Urinary bladder (tissue), 4 donors: ENCODE measurements at regions not wholly inside any gene's neighbourhood (a gene's known extent, or its start where the extent isn't known, plus 50 kb on each side); places are given as distances from the start of the nearest gene placed in this dataset. TPM values are rescaled to one million over a fixed set of nuclear protein-coding genes. Genes with fewer than 3 reads are reported as not detected.

Experiments used
- DNase-seq: peaks from one replicate; pipeline ENCODE4 v3.0.0-alpha.2; 2015; ENCODE audit errors: extremely low spot score
- H3K27ac ChIP-seq: one replicate; pipeline ENCODE4 v1.5.1; 2013; ENCODE audit warnings: low read depth, mild to moderate bottlenecking, moderate library complexity
- H3K36me3 ChIP-seq: one replicate; pipeline ENCODE4 v1.6.1; 2013; ENCODE audit warnings: mild to moderate bottlenecking, moderate library complexity; ENCODE audit not compliant: insufficient read depth
- H3K4me1 ChIP-seq: one replicate; pipeline ENCODE4 v1.6.1; 2013; ENCODE audit warnings: mild to moderate bottlenecking, moderate library complexity; ENCODE audit not compliant: insufficient read depth
- H3K4me3 ChIP-seq: one replicate; pipeline ENCODE4 v1.5.1; 2013; ENCODE audit warnings: low read depth, low read length
- WGBS: extraction: QIAGEN DNeasy Blood & Tissue Kit; methylation state at CpG from one replicate; pipeline ENCODE4 v1.1.7; 2013; 5-methylcytosine and 5-hydroxymethylcytosine counted together
- small RNA-seq: library from RNA; depleted of rRNA; stranded (forward); fragments of <200 nt; gene quantifications from one replicate; pipeline ENCODE3, GENCODE V24; 2014
- donor health status: healthy with polysubstance abuse.
- donor health status: healthy.

DNA sequence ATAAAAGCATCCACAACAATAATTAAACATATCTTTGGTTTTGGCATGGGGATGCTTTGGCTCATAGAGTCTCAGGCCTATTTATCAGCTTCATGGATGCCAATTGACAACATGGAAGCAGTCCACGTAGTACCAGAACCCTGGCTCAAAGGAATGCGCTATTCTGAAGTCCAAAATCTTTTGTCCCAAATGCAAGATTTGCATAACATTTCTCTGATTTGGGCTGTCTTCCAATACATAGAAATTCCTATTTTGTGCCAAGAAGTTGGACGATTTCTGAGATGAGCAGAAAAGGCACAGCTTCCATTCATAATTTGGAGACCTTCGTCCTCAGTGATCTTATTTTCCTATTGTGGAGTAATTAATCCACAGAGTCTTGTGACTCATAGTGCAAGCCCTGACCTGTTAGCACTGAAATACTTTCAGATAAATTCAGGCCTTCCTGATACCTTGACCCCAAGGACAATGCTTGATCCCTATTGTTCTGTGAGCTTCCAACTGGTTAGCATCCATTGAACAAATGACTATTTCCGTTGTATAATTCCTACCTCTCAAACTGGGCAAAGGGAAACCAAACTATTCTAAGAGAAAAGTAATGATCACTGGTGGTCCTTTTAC, 78.4 kb upstream of the CDH11 start:
- H3K4me1 ChIP-seq: no peaks in the 10 kb centered on the region
- no peak overlapping the region for H3K27ac ChIP-seq
- WGBS: 82% methylated on average over 5 of the region's 5 CpGs
- DNase-seq: no peak
- H3K36me3 ChIP-seq: no peaks in the 10 kb centered on the region
- H3K4me3 ChIP-seq: no peak overlapping the region

DNA sequence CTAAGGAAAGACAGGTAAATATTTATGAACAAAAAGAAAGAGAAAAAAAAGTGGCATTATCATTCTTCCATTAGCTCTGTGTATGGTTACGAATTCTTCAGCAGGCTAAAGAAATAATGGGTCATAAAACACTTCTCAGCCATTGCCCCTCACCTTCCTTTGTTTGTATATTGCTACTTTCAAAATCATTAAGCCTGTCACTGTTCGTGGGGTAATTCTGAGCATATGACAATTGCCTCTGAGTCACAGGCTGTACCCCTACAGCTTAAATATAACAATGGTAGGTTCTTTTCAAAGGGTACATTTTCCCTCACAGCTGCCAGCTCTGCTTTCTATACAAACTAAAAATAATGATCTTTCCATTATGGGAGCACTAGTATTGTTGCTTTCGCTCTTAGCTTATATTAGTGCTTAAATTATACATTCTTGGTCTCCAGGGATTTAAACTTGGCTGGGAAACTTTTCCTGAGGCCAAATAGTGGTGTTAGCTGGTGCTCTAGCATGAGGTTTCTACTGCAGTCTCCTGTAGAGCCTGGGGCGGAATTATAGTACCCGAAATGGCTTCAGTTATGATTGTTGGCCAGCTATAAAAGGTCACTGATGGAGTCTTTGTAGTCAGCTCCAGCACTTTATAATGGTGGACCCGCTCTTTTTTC, 74.7 kb upstream of the CDH11 start:
- Histone ChIP-seq H3K4me3 (no peak overlapping the region), H3K36me3 (no peaks in the 10 kb centered on the region), H3K27ac (no peak overlapping the region), H3K4me1 (no peaks in the 10 kb centered on the region)
- WGBS: 53% methylated on average over 6 of the region's 6 CpGs
- no peak for DNase-seq

DNA sequence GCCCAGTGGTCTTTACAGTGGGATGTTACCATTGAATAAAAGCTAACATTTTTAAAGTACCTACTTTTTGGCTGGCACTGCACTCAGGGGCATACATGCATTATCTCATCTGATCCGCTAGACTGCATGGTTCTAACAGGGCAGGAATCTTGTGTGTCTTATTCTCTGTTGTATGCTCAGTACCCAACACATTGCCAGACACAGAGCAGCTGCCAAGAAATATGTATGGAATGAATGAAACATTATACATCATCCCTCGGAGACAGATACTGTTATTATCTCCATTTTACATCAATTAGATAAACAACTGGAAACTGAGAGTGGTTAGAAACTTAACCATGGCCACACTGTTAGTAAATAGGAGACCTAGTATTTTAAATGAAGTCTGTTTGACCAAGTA, 74.1 kb upstream of the CDH11 start:
- H3K4me3 ChIP-seq: no peak overlapping the region
- H3K27ac ChIP-seq: no peak overlapping the region
- H3K4me1 ChIP-seq: no peaks in the 10 kb centered on the region
- 48% methylated on average over 2 of the region's 2 CpGs for WGBS
- no peaks in the 10 kb centered on the region for H3K36me3 ChIP-seq
- no peak for DNase-seq

DNA sequence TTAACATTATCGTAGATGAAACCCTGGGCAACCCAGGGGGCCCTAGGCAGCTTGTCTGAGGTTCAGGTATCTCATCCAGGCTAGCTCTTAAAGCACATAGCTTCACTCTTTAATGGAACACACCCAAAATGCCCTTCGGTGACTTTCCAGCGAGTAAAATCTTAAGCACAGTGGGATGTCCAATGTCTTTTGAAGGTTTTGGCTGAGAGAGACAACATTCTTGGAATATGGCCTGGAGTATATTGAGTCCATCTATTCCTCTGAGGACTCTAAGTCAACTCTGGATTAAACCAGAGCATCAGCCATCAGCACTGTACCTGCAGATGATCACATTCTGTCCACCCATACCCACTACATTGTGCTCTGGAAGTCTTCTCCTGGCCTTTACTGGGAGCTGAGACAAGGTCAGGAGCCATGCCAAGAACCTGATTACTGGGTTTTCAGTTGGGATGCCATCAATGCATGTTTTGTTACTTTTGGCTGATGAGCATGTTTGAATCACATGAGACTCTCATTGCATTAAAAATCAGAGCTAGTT, 63.4 kb upstream of the CDH11 start:
- WGBS: 44% methylated on average over 3 of the region's 3 CpGs
- Histone ChIP-seq H3K36me3 (no peaks in the 10 kb centered on the region), H3K27ac (no peak overlapping the region), H3K4me3 (no peak overlapping the region), H3K4me1 (no peaks in the 10 kb centered on the region)
- no peak for DNase-seq

DNA sequence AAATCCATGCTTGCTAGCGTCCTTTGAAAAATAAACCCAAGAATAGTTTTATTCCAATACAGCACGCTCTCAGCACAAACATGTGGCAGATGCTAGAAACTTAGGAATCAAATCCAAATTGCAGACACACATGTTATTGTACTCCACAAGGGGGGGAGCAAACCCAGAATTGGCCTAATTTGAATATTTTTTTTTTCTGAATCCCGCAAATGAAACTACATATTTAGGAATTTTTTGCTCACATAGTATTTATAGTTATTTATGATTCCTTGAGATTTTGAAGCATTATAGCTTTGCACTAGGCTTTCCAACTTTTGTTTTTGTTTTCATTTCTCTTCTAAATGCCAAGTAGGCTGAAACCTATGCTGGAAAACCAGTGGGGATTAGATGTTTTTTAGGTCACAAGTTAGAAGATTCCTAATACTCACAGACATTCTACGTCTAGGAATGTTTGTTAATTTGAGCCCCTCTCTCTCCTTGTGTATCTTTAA, 59.3 kb upstream of the CDH11 start:
- no peaks in the 10 kb centered on the region for H3K4me1 ChIP-seq
- no peak overlapping the region for H3K27ac ChIP-seq
- peak; percentile 33 for DNase-seq
- H3K36me3 ChIP-seq: no peaks in the 10 kb centered on the region
- H3K4me3 ChIP-seq: no peak overlapping the region
- WGBS: 44% methylated on average over 4 of the region's 4 CpGs

DNA sequence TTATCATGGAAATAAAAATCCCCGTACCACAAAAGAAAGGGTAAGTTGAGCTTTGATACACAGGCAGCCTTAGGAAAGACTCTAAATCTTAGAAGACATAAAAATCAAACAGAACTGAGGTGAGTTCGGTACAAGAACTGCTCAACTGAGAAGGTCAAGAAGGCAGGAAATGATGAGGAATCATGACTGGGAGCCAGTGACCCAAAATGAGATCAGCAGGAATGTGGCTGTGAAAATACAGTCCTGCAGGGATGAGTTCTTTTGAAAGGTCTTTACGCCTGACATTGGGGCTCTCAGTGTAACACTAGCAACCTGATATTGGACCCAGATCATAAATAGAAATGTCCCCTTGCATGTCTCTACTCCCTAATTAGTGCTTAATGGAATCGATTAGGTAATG, 56.3 kb upstream of the CDH11 start:
- WGBS: 88% methylated on average over 4 of the region's 4 CpGs
- no peak overlapping the region for H3K27ac ChIP-seq

DNA sequence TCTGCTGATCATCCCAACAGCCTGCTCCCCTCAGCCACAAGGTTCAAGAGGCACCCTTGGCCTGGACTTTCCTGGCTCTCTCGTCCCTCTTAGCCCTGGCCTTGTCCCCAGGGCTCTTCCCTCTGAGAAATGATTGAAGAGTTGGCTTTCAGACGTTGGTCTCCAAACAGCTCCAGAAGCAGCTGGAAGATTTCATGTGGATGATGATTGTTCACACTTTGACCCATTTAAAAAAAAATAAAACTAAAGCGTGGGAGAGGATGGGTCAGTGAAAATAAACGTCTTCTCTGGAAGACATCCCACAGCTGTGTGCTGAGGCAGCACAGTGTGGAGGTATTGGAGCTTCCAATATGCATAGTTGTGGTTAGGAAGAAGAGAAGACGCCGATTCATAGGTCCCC, 54.7 kb upstream of the CDH11 start:
- peak; percentile 62 for DNase-seq
- Histone ChIP-seq H3K4me1 (no peaks in the 10 kb centered on the region), H3K27ac (no peak overlapping the region), H3K4me3 (no peak overlapping the region), H3K36me3 (no peaks in the 10 kb centered on the region)
- 37% methylated on average over 6 of the region's 6 CpGs for WGBS

More for the DNA sequence above, 56.3 kb upstream of the CDH11 start:
- no peaks in the 10 kb centered on the region for H3K36me3 ChIP-seq
- no peak overlapping the region for H3K4me3 ChIP-seq
- H3K4me1 ChIP-seq: no peaks in the 10 kb centered on the region
- no peak for DNase-seq

DNA sequence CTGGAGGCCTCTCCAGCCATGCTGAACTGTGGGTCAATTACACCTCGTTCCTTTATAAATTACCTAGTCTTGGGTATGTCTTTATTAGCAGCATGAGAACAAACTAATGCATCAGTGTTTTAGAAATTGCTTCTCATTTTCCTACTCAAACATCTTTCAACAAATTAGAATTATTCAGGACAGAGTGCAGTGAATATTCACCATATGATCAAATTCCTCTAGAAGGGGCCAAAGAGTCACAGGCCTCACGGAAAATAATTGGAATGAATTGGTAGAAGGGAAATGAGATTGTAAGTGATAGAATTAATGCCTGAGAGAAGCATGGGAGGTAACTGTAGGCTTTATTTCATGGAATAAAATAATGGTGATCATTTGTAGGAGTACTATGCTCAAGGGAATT, 50.5 kb upstream of the CDH11 start:
- H3K4me3 ChIP-seq: no peak overlapping the region
- no peak for DNase-seq
- 87% methylated on average over 2 of the region's 2 CpGs for WGBS
- no peaks in the 10 kb centered on the region for H3K4me1 ChIP-seq
- no peaks in the 10 kb centered on the region for H3K36me3 ChIP-seq
- H3K27ac ChIP-seq: no peak overlapping the region

Small RNA genes lying in the stretch of these regions (small RNA-seq; reads per million reads assigned to genes)
- gene AC025281.1: not detected
- not detected for gene RNA5SP428
